Calu3 (cell line): ENCODE measurements at regions not wholly inside any gene's neighbourhood (a gene's known extent, or its start where the extent isn't known, plus 50 kb on each side); places are given as distances from the start of the nearest gene placed in this dataset.

ENCODE experiments used
- BruUV-seq: library from RNA; stranded (reverse); fragments of 400-500 nt; replicated peaks from 2 replicates; lab custom pipeline; 2021; lab: Mats Ljungman, UMichigan
- CTCF ChIA-PET: fragments of 300-600 bp; sonication (Branson Sonifier 250); formaldehyde crosslinking; loops from one replicate; lab custom pipeline; 2022; ENCODE audit warnings: antibody characterized with exemption; lab: Charles Lee
- DNase-seq: peaks from one replicate; pipeline ENCODE4 v3.0.0; 2022
- H3K27ac Mint-ChIP-seq: one replicate; pipeline ENCODE4 v1.8.0; 2022; ENCODE audit warnings: mixed read lengths; ENCODE audit not compliant: unreplicated experiment
- H3K27me3 Mint-ChIP-seq: one replicate; pipeline ENCODE4 v1.8.0; 2022; ENCODE audit warnings: mixed read lengths; ENCODE audit not compliant: unreplicated experiment
- H3K36me3 Mint-ChIP-seq: one replicate; pipeline ENCODE4 v1.8.0; 2022; ENCODE audit warnings: mild to moderate bottlenecking, moderate library complexity, mixed read lengths; ENCODE audit not compliant: insufficient read depth, unreplicated experiment
- H3K4me1 Mint-ChIP-seq: one replicate; pipeline ENCODE4 v1.8.0; 2022; ENCODE audit warnings: mild to moderate bottlenecking, low read depth, mixed read lengths; ENCODE audit not compliant: unreplicated experiment
- H3K4me3 Mint-ChIP-seq: one replicate; pipeline ENCODE4 v1.8.0; 2022; ENCODE audit warnings: mild to moderate bottlenecking, low read depth, moderate library complexity, mixed read lengths; ENCODE audit not compliant: unreplicated experiment
- H3K9me3 Mint-ChIP-seq: one replicate; pipeline ENCODE4 v1.8.0; 2022; ENCODE audit warnings: low read depth, mixed read lengths; ENCODE audit not compliant: unreplicated experiment
- CTCF ChIP-seq: fragments of 200-600 bp; IDR thresholded peaks from one replicate; pipeline ENCODE4 v1.8.0; 2022; ENCODE audit warnings: antibody characterized with exemption; ENCODE audit not compliant: unreplicated experiment
- intact Hi-C: fragments of 100-400 bp; cut with micrococcal nuclease; formaldehyde crosslinking; loops from one replicate; pipeline ENCODE4 v1.10.0; 2022; ENCODE audit not compliant: unreplicated experiment

GRCh38 chr1:234987415-234988154, 141.1 kb downstream of the TOMM20 start:
- Mint-ChIP-seq H3K36me3 (peaks cover 13% of the 10 kb centered on the region), H3K9me3 (peaks cover 2% of the 10 kb centered on the region), H3K27ac (peak overlapping the region; percentile 85), H3K27me3 (no peaks in the 10 kb centered on the region), H3K4me3 (peak overlapping the region; percentile 17), H3K4me1 (peaks cover 49% of the 10 kb centered on the region)
- DNase-seq: peak; percentile 52
- CTCF ChIA-PET: interaction anchor here (1.5 to 2.2 kb wide), 2 partner anchors 10 to 375 kb away, joined by 3 to 13 read pairs; no protein-coding TSS in a partner anchor
- TF ChIP-seq CTCF: no peak
- intact Hi-C loops: no loop called here
- BruUV-seq: no TSS peak

- intact Hi-C loops: no loop called here
- Mint-ChIP-seq H3K27ac (peak overlapping the region; percentile 85), H3K36me3 (peaks cover 13% of the 10 kb centered on the region), H3K9me3 (peaks cover 2% of the 10 kb centered on the region), H3K27me3 (no peaks in the 10 kb centered on the region), H3K4me3 (peak overlapping the region; percentile 17), H3K4me1 (peaks cover 49% of the 10 kb centered on the region)
- TF ChIP-seq CTCF: no peak
- BruUV-seq: no TSS peak
- no peak for DNase-seq
- CTCF ChIA-PET: interaction anchor here (1.5 to 2.2 kb wide), 2 partner anchors 11 to 374 kb away, joined by 3 to 13 read pairs; no protein-coding TSS in a partner anchor
Observed at GRCh38 chr1:234986750-234987414, 141.8 kb downstream of the TOMM20 start.

GRCh38 chr1:234985516-234986294, 142.9 kb downstream of the TOMM20 start:
- intact Hi-C loops: no loop called here
- DNase-seq: no peak
- Mint-ChIP-seq H3K27ac (no peak overlapping the region), H3K27me3 (no peaks in the 10 kb centered on the region), H3K36me3 (peaks cover 18% of the 10 kb centered on the region), H3K4me1 (peaks cover 50% of the 10 kb centered on the region), H3K4me3 (no peak overlapping the region), H3K9me3 (no peaks in the 10 kb centered on the region)
- BruUV-seq: no TSS peak
- TF ChIP-seq CTCF: no peak
- CTCF ChIA-PET: interaction anchor here (0.6 kb wide), 1 partner anchor 262 kb away, joined by 3 read pairs; no protein-coding TSS in a partner anchor

- intact Hi-C loops: no loop called here
- Mint-ChIP-seq H3K4me1 (peaks cover 54% of the 10 kb centered on the region), H3K36me3 (peaks cover 23% of the 10 kb centered on the region), H3K9me3 (no peaks in the 10 kb centered on the region), H3K4me3 (no peak overlapping the region), H3K27ac (peak overlapping the region; percentile 89), H3K27me3 (no peaks in the 10 kb centered on the region)
- CTCF ChIA-PET: interaction anchor here (0.6 kb wide), 1 partner anchor 261 kb away, joined by 3 read pairs; no protein-coding TSS in a partner anchor
- no peak for TF ChIP-seq CTCF
- DNase-seq: no peak
- no TSS peak for BruUV-seq
Observed at GRCh38 chr1:234985007-234985370, 143.6 kb downstream of the TOMM20 start.
